ENCODE measurements at regions not wholly inside any gene's neighbourhood (a gene's known extent, or its start where the extent isn't known, plus 50 kb on each side); places are given as distances from the start of the nearest gene placed in this dataset.

GRCh38 chr2:111688482-111688881 lies 195.5 kb downstream of the ANAPC1 start:
- TF ChIP-seq EZH2 (IDR thresholded peaks at IDR 0.05; ENCODE audit: insufficient read depth, poor library complexity, severe bottlenecking) = no peak
- no peak for TF ChIP-seq EZH2phosphoT487 (IDR thresholded peaks at IDR 0.05; ENCODE audit: insufficient read depth, low read depth)

Measured in GM23248 (cell line).